NCI-H748 (cell line): ENCODE measurements at regions not wholly inside any gene's neighbourhood (a gene's known extent, or its start where the extent isn't known, plus 50 kb on each side); places are given as distances from the start of the nearest gene placed in this dataset.
"Not testable (repeated sequence)": the region's sequence is repeated elsewhere in the genome, so short reads cannot be mapped to it uniquely, and the experiment has no call there.

ENCODE experiments used
- DNase-seq: peaks from one replicate; lab custom pipeline; 2025; ENCODE audit not compliant: unreplicated experiment; lab: John Stamatoyannopoulos, UW

DNA sequence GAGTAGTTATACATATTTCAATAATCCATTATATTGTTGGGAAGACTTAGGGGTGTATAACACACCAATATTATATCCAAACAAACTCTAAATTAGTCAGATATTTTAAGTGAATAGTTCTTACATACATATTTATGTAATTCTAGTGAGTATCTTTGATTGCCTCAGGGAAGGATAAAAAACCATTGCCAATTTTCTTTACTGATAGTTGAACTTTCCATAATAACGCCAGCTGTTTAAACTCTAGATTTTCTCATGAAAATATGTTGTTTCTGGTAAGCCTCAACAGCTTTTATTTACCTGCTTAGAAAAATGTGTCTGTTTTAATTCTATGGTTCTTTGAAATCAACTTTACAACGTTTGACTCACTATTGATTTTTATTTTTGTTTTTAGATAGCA, 959.6 kb upstream of the NOVA1 start:
- DNase-seq = no peak

DNA sequence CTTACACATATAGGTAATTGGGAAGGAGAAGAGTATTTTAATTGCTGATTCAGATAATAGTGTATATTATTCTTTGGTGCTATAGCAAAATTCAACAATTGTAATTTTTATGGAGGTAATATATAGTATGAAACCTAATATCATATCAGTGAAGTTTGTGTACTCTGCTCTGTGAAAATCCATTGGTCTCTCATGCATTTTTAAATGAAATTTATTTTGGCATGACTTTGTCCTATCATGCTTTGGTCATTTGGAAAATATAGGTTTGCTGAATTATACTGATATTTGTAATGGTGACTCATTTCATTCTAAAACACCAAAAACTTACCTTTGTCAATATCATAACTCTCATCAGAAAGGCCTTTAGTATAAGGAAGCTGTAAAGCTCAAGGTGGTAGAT, 962.0 kb upstream of the NOVA1 start:
- DNase-seq = no peak

DNA sequence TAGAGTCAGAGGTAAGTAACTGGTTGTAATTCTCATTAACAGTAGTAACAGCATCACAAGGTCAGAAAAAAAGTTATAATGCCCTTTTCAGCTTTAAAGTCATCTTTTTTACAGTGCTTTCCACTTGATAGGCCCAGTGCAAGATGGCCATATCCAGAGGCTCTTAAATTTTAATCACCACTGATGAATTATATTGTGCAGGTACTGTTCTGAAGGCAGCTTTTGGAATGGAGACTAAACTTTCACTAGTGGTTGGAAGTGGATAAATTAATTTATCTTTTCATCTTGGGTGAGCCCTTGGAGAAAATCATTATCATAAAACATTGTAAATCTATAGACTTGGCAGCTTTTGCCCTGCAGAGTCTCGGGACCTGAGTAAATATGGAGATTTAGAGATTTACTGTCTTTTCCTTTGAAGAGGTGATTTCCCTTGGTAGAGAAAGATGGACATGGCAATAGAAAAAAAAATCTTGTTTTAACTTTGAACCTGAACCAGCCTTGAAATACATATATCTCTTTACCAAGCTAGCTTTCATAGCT, 969.1 kb upstream of the NOVA1 start:
- DNase-seq = no peak

DNA sequence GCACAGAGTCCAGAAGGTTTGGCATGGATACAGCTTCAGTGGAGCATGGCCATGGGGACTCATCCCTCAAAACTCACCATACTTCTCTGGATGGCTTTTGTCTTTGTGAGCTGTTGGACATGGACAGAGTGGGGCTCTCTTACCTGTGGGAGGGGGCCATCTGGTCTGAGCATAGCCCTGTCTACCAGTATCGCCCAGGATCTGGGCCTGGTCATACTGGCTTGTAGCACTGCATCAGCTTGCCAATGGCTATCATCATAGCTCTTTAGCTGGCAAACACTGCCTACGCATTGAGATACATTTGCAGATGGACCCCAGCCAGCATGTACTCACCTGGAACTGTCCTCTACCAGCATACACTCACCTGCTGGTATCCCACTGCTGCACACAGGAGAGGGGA, 975.2 kb upstream of the NOVA1 start:
- no peak for DNase-seq

DNA sequence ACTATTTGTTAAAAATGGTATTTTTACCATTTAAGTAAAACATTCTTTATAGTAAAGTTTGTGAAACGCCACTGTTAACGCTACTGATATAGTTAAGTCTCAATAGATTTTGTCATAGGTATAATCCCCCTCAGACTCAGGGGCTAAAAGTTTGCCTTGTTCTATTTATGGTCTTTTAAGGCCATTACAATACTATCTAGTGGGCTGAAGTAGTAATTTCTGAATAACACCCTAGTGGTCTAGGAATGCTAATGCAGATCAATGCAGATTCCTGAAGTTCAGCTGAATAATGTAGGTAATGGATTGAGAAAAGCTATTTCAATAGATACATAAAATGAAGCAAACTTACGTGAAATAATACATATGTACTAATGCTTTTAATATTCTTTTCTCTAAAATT, 989.3 kb upstream of the NOVA1 start:
- DNase-seq = no peak

DNA sequence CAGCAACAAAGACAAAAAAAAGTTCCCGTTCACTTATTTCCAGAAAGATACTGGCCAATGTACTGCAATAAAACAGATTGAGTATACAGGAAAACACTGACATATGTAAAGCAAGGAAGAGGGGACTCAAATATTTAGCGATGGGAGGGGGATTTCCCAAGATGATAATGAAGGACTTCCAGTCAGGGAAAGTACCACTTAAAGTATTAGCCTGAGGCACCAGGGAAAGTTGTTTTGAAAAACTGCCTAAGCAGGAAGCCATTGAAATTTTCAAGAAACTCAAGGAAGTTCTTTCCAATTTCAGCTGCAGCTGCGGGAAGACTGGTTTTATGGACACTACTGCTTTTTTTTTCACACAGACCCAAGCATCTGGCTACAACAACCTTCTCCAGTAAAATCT, 1007.4 kb upstream of the NOVA1 start:
- DNase-seq = no peak

DNA sequence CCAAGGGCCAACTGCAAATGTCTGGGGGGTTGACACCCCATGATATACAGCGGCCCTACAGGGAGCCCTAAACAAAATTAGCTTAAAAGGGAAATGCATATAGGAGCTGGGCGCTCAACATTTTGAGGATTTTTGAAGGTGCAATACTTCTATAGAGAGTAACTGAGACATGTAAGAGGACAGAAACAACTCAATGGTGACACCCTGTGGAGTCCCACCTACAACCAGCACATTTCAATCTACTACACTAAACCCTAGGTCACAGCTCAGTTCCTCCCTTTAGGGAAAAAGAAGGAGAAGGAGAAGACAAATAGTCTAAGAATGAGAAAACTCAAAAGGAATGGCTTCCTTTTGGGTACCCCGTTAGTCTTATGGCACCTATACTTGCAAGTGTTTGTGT, 1010.5 kb upstream of the NOVA1 start:
- DNase-seq = peak; percentile 5

DNA sequence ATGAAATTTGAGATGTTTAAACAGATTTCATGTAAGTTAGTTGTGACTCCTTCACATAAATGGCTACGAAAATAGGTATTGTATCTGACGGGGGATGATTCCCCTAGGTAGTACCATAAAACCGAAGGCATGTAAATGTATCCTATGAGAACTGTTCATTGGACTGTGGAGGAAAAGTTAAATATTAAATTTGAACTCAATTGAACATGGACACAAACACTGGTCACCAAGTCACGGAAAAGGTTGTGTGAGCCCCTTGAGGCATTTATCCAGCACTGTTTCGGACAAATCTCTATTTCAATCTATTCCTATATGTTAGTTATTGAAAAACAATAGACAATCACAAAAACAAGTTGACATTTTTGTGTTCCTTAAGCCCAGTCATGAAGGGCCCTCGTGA, 1014.3 kb upstream of the NOVA1 start:
- no peak for DNase-seq

DNA sequence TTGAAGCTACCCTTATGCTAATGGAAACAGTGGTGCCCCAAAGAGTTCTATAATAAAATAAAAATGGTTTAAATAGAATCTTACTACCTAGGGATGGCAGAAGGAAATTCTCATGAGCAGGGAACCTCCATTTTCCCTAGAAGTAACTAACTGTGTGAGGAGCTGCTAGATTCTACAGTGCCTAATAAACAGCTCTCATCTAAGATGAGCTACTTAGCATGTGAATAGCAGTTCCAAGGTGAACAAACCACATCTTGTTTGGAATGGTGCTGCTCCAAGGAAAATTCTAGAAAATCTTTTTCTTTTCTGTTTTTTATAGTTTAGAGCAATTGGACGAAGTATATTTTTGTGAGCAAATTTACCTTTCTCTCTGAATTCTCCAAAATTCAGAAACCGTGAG, 1015.3 kb upstream of the NOVA1 start:
- no peak for DNase-seq

DNA sequence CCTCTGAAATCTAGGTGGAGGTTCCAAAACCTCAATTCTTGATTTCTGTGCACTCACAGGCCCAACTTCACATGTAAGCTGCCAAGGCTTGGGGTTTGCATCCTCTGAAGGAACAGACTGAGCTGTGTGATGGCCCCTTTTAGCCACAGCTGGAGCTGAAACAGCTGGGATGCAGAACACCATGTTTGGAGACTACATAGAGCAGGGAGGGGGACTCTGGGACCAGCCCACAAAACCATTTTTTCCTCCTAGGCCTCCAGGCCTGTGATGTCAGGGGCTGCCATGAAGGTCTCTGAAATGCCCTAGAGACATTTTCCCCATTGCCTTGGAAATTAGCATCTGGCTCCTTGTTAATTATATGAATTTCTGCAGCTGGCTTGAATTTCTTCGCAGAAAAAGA, 1025.9 kb upstream of the NOVA1 start:
- DNase-seq = no peak

DNA sequence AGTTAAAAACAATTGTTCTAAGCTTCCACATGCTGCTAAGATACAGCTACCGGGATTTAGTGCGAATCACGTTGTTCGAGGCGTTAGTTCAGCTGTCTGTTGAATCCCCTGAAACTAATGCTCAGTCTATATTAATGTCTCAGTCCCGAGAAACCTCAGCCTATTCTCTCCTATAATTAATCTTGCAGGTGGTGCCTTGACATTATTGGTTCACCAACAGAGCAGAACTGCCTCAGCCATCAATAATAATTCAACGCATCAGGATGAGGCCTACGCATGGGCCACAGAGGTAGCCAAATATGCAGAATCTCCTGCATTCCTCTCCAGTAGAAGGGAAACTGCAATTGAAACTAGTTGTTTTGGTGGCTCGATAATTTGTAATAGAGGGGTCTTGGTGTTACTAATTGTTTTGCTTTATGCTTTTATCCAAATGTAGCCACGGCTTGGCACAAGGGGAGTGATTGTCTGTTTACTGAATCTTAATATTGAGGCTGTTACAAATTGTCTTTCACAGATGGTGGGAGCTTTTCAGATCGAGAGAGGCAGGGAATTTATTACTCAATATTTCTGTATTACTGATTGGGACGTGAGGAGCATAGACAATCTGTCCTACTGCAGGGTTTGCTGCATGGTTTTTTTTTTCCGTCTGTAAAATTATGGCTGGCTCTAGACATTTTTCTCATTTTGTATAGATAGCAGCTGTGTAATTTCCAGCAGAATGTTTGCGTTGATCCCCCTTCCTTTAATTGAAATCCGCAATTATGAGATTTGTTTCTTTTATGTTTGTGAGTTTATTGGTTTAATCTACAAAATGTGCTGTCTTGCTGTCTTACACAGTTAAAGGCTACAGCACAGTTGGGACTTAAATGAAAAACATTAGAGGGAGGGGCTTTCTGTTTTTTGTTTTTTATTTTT, 1036.5 kb upstream of the NOVA1 start:
- DNase-seq = no peak

DNA sequence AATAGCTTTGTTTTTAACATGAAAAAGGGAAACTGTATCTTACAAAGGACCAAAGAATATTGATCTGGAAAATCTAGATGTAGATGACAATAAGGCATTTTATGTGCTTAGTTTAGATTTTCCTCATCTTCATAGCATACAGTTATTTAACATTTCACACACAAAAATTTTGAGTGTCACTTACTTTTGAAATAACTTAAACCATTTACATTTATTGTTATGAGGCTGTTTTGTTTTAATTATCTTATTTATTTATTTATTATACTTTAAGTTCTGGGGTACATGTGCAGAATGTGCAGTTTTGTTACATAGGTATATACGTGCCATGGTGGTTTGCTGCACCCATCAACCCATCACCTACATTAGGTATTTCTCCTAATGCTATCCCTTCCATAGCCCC, 1042.9 kb upstream of the NOVA1 start:
- DNase-seq = not testable (repeated sequence)

DNA sequence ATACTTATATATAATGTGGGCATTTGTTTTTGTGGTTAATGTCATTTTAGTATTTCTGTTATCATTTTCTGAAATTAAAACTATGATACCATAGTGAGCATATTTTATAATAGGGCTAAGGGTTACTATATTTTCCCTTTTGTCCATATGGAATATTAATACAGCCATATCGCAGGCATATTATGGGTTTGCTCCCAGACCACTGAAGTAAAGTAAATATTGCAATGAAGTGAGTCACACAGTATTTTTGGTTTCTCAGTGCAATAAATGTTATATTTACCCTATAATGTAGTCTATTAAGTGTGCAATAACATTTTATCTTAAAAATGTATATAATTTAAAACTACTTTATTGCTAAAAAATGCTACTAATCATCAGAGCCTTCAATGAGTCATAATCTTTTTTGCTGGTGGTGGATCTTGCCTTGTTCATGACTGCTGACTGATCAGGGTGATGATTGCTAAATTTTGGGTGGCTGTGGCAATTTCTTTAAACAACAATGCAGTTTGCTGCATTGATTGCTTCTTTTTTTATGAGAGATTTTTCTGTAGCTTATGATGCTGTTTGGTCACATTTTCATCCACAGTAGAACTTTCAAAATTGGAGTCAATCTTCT, 1044.5 kb upstream of the NOVA1 start:
- no peak for DNase-seq

DNA sequence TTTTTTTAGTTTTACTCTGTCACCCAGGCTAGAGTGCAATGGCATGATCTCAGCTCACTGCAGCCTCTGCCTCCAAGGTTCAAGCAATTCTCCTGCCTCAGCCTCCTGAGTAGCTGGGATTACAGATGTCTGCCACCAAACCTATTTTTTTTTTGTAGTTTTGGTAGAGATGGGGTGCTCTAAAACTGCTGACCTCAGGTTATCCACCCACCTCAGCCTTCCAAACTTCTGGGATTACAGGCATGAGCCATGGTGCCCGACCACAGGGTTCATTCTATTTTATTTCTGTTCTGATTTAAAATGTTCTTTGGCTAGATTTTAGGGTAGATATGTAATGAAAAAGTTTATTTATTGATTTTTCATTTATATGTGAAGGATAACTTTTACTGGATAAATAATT, 1062.8 kb upstream of the NOVA1 start:
- no peak for DNase-seq

DNA sequence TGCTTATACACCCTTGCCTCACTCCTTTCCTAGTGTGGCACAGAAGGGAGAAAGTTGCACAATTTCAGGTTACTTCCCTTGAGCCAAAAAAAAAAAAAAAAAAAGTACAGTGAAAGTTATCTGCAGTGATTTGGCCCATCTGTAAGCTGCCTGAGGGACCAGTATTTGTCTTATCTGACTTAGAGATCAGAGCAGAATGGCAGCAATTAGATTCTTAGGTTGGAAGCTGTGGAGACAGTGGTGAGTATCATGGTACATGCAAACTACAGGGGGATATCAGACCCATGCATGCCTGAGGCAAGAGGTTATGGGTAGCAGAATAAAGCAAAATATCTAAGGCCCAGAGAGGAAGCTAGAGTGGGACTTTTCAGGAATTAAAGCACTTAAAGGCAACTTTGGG, 1070.7 kb upstream of the NOVA1 start:
- DNase-seq = no peak

DNA sequence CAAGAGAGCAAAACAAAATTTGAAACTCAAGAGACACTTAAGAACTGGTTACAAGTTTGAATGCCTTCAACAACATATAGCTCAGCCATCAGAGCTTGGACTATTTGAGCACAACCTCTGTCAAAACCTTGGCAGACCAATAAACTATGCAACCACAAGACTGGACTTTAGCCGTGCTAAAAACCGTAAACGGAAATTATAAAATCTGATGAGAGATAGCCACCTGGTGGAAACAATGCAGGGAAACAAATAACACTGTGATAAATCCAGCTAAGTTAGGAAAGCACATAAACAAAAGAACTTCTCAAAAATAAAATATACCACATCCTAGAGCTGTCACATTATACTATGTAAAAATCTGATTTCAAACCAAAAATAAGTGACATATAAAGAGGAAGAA, 1074.2 kb upstream of the NOVA1 start:
- peak; percentile 71 for DNase-seq

DNA sequence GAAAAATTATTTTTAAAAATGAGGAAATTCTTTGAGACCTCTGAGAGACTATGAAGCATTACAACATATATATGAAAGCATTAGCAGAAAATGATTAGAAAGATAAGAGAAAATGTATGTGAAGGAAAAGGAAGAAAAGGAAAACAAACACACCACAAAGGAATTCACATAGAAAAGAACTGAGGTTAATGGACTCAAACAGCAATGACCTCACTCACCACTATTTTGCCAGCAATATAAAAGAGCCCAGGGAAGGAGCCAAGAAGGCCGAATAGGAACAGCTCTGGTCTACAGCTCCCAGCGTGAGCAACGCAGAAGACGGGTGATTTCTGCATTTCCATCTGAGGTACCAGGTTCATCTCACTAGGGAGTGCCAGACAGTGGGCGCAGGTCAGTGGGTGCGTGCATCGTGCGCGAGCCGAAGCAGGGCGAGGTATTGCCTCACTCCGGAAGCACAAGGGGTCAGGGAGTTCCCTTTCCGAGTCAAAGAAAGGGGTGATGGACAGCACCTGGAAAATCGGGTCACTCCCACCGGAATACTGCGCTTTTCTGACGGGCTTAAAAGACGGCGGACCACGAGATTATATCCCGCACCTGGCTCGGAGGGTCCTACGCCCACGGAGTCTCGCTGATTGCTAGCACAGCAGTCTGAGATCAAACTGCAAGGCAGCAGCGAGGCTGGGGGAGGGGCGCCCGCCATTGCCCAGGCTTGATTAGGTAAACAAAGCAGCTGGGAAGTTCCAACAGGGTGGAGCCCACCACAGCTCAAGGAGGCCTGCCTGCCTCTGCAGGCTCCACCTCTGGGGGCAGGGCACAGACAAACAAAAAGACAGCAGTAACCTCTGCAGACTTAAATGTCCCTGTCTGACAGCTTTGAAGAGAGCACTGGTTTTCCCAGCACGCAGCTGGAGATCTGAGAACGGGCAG, 1075.2 kb upstream of the NOVA1 start:
- peak; percentile 70 for DNase-seq

DNA sequence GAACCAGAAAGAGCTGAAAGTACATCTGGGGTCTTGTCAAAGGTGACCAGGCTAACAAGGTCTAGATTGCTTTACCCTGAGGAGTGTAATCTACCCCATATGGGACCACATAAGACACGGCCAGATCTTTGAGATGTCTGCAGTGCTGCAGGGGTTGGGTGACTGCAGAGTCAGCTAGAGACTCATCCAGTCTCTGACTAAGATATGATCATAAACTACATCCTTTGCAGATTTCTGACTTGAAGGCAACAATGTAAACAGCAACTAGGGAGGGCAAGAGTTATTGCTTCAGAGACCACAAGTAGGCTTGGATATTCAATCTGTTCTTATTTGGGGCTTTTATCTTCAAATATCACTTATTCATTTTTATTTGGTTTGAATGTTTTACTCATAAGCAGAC, 1080.5 kb upstream of the FOXG1 start:
- no peak for DNase-seq

DNA sequence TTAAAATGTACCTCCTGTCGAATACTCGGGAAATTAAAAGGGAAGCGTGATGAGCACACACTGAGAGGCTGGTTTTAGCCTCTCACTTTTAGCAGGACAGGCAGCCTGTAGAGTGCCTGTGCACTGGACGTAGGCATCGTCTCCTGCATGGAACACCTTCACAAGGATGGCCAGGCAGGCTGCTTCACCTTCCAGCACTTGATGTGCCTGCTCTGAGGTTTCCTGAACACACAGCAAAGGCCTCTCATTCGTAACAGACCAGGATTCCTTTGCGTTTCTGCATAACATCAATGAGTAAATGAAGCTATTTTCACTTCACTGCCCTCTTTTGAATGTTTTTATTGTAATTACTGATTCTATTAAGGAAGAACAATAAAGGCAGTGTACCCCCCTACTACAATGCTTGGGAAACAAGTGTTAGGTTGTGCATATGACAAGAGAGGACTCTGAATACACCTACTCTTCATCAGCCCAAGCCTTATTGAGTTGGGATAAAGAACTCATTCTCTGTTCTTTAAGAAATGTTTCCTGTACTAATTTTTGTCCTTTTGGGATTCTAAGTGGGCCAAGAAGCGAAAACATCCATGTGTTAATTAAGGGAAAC, 1077.6 kb upstream of the FOXG1 start:
- no peak for DNase-seq

DNA sequence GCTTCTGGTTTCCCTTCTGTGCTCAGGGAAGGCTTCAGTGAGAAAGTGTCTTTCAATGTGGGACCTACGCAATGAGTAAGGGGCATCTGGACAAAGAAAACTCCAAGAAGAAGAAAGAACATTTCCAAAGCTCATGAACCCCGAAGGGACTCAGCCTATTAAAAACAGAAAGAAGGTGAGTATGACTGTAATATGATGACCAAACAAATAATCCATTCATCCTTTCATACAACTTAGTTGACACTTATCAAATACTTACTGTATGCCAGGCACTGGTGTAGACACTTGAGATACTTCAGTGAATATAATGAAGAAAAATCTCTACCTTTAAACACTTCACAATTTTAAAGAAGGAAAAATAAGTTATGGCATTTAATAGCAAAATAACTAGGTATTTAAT, 1054.2 kb upstream of the FOXG1 start:
- no peak for DNase-seq

DNA sequence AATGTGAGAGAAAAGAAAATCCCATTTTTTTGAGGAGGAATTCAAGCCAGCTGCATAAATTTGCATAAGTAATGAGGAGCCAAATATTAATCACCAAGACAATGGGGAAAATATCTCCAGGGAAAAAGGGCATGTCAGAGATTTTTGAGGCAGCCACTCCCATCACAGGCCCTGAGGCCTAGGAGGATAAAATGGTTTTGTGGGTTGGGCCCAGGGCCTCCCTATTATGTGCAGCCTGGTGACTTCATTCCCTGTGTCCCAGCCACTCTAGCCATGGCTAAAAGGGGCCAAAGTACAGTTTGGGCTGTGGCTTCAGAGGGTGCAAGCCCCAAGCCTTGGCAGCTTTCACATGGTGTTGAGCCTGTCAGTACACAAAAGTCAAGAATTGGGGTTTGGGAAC, 1051.0 kb upstream of the FOXG1 start:
- no peak for DNase-seq
